Activated CD4-positive, alpha-beta T cell treated with anti-CD3 and anti-CD28 coated beads, Interleukin-10, Interleukin-2, amounts not matched to agents 100 ng/mL and 50 ng/mL, durations not matched to agents 16 hours and 8 hours (primary cell): ENCODE measurements at regions not wholly inside any gene's neighbourhood (a gene's known extent, or its start where the extent isn't known, plus 50 kb on each side); places are given as distances from the start of the nearest gene placed in this dataset.
A peak's percentile ranks its signal among the peaks of the same experiment; 100 is the strongest.

Experiments used
- DNase-seq: peaks from one replicate; pipeline ENCODE4 v3.0.0-alpha.2; 2020

GRCh38 chr11:69416762-69417698, 64.4 kb upstream of the LINC01488 start:
- DNase-seq = no peak

- no peak for DNase-seq
These were observed 63.8 kb upstream of the LINC01488 start for GRCh38 chr11:69417699-69418085.

DNA sequence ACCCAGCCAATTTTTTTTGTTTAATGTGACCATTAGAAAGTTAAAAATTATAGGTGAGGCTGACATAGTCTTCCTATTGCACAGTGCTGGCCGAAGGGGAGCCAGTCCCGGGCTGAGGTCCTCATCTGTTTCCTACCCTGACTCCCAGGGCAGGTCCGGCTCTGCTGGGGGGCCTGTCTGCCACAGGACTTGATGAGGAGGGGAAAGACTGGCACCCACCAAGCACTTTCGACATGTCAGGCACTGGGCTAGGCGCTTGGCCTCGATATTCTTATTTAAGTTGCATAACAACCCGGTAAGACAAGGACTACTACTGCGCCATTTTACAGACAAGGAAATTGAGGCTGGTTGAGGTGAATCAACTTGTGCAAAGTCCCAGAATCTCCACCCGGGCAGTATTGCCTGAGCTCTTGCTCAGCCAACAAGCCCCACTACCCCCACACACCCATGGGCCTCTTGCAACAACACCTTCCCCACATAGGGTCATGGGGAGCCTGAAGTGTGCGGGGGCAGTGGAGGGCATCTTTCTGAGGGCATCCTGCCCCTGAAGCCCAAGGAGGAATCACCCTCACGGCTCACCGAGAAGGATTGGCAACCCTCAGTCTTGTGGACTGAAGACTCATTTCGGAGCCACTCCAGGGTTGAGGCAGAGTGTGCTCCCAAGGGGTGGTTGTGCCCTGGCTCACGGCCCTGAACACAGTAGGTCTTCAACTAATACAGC, 62.7 kb upstream of the LINC01488 start:
- no peak for DNase-seq

- no peak for DNase-seq
These were observed 61.6 kb upstream of the LINC01488 start for GRCh38 chr11:69419662-69420395.

GRCh38 chr11:69422645-69423044, 58.8 kb upstream of the LINC01488 start:
- no peak for DNase-seq

DNA sequence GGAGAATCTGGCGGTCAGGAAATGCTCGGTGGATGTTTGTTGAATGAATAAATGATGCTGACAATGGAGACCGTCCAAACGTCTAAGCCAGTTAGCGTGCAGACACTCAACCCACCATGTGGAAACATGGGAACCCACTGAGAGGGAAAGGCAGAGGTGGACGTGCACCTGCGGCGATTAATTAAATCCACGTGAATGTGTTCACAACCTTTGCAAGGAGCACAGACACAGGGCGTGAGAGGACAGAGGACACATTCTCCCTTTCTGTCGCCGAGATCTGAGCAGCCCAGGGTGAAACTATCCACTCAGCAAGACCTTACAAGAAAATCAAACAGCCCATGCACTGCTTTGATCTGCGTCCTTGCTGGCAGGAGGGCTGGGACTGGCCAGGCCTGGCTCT, 58.3 kb upstream of the LINC01488 start:
- DNase-seq = no peak

DNA sequence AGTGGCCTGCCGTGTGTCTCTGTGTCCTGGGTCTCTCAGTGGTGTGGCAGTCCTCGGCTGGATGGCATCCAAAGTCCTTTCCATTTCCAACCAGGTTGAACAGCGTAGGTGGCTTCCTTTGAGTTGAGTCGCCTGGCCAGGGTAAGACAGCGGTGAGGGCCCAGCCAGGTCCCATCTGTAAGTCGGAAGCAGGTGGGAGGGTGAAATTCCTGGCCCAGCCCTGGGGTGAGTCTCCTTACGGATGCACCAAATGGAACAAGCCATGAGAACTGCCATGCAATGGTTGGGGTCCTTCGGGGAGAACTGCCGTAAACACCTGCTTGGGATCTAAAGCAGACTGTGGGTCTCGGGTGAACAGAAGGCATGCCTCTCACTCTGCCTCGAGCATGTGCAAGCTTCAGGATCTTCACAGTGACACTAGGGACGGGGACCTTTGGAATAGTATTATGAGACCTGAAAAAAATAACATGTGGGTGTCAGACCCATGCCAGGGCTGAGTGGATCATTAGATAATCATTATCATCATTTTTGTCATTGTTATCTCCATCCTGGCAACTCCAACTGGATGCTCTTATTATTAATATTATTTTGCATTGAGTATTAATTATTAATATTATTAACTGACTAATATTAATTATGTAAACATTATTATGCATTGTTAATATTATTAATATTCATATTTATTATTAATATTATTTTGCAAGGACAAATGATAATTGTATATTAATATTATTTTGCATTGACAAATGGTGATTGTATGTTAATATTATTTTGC, 57.7 kb upstream of the LINC01488 start:
- no peak for DNase-seq

GRCh38 chr11:69424748-69425147, 56.7 kb upstream of the LINC01488 start:
- no peak for DNase-seq

DNA sequence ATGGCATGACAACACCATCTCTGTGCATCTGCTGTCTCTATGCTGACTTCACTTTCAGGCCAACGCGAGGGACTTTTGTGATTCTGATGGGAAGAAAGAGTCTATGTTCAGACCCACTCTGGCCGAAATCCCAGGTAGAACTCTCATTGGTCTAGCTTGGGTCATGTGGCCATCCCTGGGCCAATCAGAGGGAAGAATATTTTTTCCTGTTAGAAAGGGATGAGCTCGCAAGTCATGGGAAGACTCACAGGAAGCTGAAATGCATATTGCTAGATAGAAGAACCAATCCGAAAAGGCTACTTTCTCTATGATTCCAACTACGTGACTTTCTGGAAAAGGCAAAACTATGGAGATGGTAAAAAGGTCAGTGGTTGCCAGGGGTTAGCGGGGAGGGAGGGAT, 56.0 kb upstream of the LINC01488 start:
- no peak for DNase-seq

GRCh38 chr11:69425895-69426544, 55.4 kb upstream of the LINC01488 start:
- peak; percentile 38 for DNase-seq

- no peak for DNase-seq
These were observed 54.1 kb upstream of the LINC01488 start for GRCh38 chr11:69427337-69427736.

DNA sequence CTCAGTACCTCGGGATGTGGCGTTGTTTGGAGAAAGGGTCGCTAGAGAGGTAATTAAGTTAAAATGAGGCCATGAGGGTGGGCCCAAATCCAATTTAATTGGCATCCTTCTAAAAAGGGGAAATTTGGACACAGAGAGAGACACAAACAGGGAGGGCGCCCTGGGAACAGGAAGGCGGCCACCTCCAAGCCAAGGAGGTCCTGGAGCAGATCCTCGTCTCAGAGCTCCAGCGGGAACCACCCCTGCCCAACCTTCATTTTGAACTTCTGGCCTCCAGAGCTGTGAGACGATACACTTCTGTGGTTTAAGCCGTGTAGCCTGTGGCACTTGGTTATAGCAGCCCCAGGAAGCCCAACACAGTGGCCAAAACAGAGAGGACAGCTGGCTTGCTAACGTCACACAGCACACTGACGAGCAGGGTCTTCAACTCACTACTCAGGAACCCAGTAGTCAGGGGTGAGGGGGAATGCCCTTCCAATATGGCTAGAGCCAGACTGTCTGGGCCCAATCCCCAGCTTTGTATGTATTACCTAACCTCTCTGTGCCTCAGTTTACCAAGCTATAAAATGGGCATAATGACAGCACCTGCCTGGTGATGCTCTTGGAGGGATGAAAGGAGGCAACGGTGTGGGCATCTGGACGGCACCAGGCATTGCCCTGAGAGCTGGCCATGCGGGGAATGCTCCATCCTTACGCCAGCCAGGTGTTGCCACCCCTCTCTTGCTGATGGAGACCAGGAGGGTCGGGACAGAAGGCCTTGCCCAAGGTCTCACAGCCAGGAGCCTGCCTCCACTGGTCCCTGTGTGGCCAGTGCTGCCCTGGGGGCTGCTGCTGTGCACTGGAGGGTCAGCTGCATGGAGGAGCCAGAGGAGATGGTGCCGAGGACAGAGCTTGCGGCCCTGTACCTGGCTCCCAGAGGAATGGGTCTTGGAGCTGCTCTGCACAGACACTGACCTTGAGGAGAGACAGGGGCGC, 53.3 kb upstream of the LINC01488 start:
- no peak for DNase-seq

GRCh38 chr11:69429716-69430491, 51.6 kb upstream of the LINC01488 start:
- no peak for DNase-seq

DNA sequence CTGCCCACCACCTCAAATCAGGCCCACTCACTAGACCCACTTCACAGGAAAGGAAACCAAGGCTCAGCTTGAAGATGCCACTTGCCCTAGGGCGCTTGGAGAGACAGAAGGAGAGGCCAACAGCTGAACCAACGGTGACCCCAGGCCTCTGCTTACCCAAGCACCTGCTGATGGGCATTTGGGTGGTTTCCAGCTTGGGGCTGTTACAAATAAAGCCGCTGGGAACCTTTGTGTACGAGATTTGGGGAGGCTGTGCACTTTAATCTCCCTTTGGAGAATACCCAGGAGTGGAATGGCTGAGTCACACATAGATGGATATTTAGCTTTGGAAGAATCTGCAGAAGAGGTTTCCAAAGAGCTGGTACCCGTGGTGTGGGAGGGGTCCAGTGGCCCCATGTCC, 50.9 kb upstream of the LINC01488 start:
- DNase-seq = no peak

DNA sequence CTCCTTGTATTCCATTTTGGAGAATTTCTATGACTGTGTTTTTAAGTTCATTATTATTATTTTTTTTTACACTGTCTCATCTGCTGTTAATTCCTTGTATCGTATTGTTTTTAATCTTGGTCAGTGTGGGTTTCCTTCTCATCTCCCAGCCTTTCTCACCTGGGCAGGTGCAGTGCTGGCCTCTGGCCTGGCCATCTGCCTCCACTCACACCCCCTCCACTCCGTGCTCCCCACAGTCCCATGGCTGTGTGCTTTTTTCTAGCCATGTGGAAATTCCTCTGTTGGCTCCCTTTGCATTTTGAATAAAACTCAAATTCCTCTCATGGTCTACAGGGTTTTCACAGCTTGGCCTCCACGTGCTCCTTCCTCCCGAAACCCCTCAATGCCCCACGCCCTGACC, 50.3 kb upstream of the LINC01488 start:
- no peak for DNase-seq
